ENCODE measurements at regions not wholly inside any gene's neighbourhood (a gene's known extent, or its start where the extent isn't known, plus 50 kb on each side); places are given as distances from the start of the nearest gene placed in this dataset.

DNA sequence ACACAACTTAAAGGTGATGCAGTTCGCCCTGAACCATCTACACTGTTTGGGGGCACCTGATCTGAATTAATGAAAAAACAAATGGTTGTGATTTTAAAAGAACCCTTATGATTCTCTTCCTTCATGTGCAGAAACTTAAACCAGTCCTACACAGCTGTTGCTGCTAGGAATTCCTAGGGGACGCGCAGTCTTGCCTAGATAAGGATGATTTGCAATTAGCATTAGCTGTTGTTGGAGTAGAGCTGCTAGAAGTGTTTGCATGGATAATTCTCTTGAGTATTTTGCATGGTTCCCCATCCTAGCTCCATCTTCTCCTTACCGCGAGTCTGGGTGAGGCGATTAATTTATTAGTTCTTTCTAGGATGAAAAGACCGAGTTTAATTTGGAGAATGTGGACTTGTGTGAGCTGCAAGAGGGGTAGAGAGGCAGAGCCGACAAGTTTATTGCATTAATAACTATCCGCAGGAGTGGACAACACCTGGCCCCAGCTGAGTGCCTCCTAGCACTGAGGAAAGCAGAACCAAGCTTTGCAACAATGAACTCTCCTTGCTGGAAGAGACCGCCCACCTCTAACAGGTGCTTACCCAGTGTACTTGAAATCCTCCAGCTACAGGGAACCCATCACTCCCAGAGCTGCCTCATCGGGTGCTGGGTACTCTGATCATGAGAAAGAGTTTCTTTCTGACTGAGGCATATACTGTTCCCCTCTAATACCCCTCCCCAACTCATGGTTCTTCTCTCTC, 75.0 kb upstream of the WNT7A start:
- no peak for DNase-seq (ENCODE audit: low spot score)

DNA sequence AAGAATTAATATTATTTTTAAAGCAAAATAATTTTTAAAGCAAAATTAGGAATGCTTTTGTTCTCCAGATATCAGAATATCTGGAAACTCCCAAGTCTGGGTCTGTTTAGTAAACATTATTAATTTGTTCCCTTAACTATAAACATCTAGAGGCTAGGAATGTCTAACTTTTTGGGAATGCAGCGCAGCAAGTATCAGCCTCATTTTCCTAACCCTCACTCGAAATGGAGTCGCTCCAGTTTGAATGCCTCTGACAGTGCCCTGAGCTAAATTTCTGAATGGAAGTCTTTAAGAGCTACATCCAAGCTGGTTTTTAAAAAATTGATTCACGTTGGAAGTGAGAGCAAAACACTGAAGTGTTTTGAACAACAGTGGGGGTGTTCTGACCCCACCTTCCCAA, 74.4 kb upstream of the WNT7A start:
- DNase-seq (ENCODE audit: low spot score), result no peak

DNA sequence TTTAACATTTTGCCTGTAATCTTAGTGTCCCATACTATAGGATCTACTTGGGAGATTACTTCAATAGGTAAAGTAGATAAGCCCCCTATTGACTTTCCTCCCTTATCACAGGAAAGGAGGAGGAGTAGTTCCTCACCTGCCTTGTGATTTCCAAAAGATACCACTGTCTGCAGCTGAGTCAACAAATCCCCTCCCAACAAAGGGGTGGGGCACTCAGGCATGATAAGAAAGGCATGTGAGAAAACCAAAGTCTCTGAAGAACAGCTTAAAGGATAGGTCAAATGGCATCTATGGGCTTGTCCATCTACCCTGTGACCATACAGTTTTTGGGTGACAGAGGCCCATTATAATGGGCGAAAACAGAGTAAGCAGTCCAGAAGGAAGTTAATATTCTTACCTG, 71.3 kb upstream of the WNT7A start:
- no peak for DNase-seq (ENCODE audit: low spot score)

DNA sequence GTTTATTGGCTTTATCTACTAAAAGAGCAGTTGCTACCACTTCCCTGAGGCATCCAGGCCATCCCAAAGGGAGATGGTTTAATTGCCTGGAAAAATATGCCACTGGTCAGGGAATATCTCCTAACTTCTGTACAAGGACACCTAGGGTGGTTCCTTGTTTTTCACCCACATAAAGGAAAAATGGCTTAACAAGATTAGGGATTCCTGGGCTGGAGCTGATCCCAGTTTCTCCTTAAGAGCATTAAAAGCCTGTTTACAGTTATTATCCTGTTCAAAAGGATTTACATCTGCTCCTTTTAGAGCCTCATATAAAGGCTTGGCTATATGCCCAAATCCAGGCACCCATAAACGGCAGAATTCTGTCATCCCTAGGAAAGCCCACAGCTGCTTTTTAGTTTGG, 70.2 kb upstream of the WNT7A start:
- no peak for DNase-seq (ENCODE audit: low spot score)

DNA sequence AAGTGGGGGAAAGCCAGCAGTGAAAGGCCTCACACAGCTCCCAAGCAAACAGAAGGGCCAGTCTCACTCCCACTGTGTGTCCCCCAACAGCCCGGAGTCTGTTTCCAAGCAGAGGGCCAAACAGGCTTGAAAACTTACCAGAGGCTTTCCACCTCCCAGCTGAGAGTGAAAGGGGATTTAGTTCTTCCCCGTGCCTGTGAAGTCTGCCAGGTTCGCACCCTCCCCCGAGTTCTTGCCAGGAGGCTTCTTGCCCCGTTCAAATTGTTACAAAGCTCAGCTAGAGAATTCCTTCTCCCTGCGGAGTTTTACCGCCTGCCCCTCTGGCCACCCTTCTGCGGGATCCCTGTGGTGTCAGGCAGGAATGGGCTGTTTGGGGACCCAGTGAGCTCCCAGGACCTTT, 68.0 kb upstream of the WNT7A start:
- DNase-seq (ENCODE audit: low spot score), result no peak

DNA sequence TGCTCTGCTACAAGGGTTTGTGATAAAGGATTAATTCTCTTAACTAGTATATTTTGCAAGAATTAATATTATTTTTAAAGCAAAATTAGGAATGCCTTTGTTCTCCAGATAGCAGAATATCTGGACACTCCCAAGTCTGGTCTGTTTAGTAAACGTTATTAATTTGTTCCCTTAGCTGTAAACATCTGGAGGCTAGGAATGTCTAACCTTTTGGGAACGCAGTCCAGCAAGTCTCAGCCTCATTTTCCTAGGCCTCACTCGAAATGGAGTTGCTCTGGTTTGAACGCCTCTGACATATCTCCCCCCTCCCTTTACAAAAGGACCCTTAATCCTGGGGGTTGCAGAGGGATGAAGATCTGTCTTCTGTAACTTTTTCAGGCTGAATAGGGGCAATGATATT, 59.3 kb upstream of the WNT7A start:
- no peak for DNase-seq (ENCODE audit: low spot score)

DNA sequence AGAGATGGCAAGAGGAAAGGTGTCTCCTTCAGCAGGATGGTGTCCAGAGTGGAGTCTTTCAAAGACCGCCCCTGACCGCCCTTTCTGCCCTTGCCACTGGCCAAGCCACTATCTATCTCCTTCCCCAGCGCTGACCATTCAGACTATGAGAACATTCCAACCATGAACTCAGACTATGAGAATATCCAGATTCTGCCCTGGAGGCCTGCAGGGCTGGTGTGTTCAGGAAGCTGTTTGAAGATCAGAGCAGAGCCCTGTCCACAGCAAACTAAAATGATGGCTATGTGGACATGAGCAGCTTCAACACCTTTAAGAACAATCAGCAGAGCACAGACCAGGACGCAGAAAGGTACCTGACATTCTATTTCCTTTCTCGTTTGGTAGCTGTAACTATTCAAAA, 57.3 kb upstream of the WNT7A start:
- no peak for DNase-seq (ENCODE audit: low spot score)

DNA sequence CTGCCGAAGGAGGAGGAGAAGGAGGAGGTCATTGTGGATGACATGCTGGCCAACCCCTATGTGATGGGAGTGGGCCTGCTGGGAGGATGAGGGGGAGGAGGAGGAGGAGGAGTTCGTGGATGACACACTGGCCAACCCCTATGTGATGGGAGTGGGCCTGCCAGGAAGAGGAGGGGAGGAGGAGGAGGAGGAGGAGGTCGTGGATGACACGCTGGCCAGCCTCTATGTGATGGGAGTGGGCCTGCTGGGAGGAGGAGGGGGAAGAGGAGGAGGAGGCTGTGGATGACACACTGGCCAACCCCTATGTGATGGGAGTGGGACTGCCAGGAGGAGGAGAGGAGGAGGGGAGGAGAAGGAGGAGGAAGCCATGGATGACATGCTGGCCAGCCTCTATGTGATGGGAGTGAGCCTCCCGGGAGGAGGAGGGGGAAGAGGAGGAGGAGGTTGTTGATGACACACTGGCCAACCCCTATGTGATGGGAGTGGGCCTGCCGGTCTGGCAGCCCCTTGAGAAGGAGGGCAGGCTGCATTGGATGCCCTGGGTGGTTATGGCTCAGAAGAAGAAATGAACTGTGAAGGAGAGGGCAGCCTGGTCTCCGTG, 55.7 kb upstream of the WNT7A start:
- no peak for DNase-seq (ENCODE audit: low spot score)

DNA sequence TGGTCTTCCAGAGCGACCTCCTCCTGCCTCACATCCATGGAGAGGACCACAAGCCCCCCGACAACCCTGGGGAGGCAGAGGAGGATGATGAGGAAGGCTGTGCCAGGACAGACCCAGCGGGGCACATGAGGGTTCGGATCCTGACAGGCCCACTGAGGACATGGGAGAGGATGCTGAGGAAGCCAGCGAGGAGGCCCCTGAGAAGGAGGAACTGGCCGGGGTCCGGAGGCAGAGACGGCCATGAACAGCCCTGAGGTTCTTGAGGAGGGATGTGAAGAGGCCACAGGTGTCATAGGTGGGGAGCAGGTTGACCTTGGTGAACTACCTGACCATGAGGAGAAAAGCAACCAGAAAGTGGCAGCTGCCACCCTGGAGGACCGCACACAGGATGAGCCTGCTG, 54.9 kb upstream of the WNT7A start:
- no peak for DNase-seq (ENCODE audit: low spot score)

DNA sequence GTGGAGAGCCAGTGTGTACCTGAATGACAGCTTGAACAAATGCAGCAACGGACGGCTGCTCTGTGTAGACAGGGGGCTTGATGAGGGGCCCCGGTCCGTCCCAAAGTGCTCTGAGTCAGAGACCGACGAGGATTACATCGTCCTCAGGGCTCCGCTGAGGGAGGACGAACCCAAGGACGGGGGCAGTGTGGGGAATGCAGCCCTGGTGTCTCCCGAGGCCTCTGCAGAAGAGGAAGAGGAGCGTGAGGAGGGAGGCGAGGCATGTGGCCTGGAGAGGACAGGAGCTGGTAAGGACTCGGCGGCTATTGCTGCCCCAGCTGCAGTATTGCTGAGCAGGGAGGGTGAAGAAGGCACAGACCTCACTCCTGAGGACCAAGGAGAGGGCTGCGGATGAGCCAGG, 54.4 kb upstream of the WNT7A start:
- DNase-seq (ENCODE audit: low spot score), result no peak

DNA sequence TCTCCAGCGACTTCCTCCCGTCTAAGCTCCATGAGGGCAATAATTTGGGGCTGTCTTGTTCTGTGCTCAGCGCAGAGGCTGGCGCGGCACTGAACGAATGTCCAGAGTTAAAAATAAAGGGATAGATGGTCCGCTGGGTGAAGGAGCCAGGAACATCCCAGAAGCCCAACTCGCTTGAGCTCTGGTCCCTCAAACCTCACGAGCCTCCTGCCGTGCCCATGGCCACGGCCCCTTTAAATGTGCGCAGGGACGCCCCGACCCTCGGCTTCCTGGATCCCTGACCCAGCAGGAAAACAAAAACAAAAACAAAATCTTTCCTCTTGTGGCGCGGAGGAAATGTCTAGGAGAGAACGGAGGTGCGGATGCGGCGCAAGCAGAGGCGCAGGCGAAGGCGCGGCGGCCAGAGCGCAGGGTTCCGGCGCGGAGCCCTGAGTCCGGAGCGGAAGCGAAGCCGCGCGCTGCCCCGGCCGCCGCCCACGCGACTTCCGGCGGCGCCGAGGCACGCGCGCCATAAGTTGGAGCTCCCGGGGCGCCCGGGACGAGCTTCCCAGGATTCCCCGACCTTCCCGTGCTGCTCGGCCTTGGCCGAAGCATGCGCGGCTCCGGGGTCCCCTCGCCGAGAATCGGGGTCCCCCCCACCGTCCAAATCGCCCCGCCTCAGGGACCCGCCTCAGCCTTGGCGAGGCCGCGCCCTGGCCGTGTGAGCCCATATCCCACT, 52.9 kb upstream of the WNT7A start:
- no peak for DNase-seq (ENCODE audit: low spot score)

DNA sequence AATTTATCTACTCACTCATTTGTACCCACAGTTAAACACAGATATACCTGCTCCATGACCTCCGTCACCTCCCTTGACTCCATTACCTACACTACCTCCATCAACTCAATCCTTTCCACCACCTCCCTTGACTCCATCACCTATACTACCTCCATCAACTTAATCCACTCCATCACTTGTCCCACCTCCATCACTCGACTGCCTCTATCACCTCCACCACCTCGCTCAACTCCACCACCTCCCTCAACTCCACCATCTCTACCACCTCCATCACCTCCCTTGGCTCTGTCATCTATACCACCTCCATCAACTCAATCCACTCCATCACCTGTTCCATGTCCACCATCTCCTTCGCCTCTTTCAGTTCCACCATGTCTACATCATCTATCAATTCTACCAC, 51.3 kb upstream of the WNT7A start:
- DNase-seq (ENCODE audit: low spot score), result no peak

Data from COLO829 (cell line).